ENCODE measurements at regions not wholly inside any gene's neighbourhood (a gene's known extent, or its start where the extent isn't known, plus 50 kb on each side); places are given as distances from the start of the nearest gene placed in this dataset.

GRCh38 chr9:29969408-29969807 is 2396.1 kb upstream of the C9orf72 start:
- no peak for FAIRE-seq
- Histone ChIP-seq H3K9ac (ENCODE audit: control insufficient read depth, extremely low read depth, insufficient read depth, low read length) (no peak overlapping the region), H3K36me3 (ENCODE audit: control insufficient read depth in 2 of 2, extremely low read depth in 1 of 2, insufficient read depth in 2 of 2, low read length in 2 of 2) (no peaks in the 10 kb centered on the region), H3K9me1 (ENCODE audit: control insufficient read depth, extremely low read depth, insufficient read depth, low read length) (no peaks in the 10 kb centered on the region), H3K27me3 (ENCODE audit: control insufficient read depth, extremely low read depth, insufficient read depth, low read length) (no peaks in the 10 kb centered on the region), H3K4me3 (ENCODE audit: control insufficient read depth in 2 of 3, extremely low read depth in 1 of 3, insufficient read depth in 2 of 3, low read depth in 1 of 3, low read length in 3 of 3) (no peak overlapping the region), H2AFZ (ENCODE audit: control insufficient read depth, low read length) (no peak overlapping the region), H3K9me3 (ENCODE audit: control insufficient read depth, low read depth, low read length) (no peaks in the 10 kb centered on the region), H3K4me2 (ENCODE audit: control insufficient read depth, extremely low read depth, insufficient read depth, low read depth, low read length) (no peak overlapping the region), H4K20me1 (ENCODE audit: control insufficient read depth, extremely low read depth, insufficient read depth, low read length) (no peaks in the 10 kb centered on the region), H3K4me1 (ENCODE audit: control insufficient read depth, extremely low read depth, insufficient read depth, low read length) (no peaks in the 10 kb centered on the region), H3K27ac (ENCODE audit: control insufficient read depth, insufficient read depth, low read length) (no peak overlapping the region), H3K79me2 (ENCODE audit: control insufficient read depth, insufficient read depth, low read length) (no peaks in the 10 kb centered on the region)
- dilution Hi-C loops (cut with MboI; ENCODE audit: extremely low pct_ligation_motif_present, low sequenced_read_pairs): no loop called here
- DNase-seq (ENCODE audit: low read depth, low spot score): no peak
- no peak for TF ChIP-seq EZH2 (IDR thresholded peaks at IDR 0.05; ENCODE audit: low read length)
- TF ChIP-seq, protein P1, sequence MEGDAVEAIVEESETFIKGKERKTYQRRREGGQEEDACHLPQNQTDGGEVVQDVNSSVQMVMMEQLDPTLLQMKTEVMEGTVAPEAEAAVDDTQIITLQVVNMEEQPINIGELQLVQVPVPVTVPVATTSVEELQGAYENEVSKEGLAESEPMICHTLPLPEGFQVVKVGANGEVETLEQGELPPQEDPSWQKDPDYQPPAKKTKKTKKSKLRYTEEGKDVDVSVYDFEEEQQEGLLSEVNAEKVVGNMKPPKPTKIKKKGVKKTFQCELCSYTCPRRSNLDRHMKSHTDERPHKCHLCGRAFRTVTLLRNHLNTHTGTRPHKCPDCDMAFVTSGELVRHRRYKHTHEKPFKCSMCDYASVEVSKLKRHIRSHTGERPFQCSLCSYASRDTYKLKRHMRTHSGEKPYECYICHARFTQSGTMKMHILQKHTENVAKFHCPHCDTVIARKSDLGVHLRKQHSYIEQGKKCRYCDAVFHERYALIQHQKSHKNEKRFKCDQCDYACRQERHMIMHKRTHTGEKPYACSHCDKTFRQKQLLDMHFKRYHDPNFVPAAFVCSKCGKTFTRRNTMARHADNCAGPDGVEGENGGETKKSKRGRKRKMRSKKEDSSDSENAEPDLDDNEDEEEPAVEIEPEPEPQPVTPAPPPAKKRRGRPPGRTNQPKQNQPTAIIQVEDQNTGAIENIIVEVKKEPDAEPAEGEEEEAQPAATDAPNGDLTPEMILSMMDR (optimal IDR thresholded peaks at IDR 0.05 in 1 of 3, IDR thresholded peaks at IDR 0.05 in 1 of 3, conservative IDR thresholded peaks at IDR 0.05 in 1 of 3; ENCODE audit: extremely low read depth in 1 of 3, insufficient read depth in 2 of 3, low read length in 3 of 3): no peak

GRCh38 chr9:29969856-29970647 is 2396.8 kb upstream of the C9orf72 start:
- Histone ChIP-seq H4K20me1 (ENCODE audit: control insufficient read depth, extremely low read depth, insufficient read depth, low read length) (no peaks in the 10 kb centered on the region), H3K9me1 (ENCODE audit: control insufficient read depth, extremely low read depth, insufficient read depth, low read length) (no peaks in the 10 kb centered on the region), H3K4me2 (ENCODE audit: control insufficient read depth, extremely low read depth, insufficient read depth, low read depth, low read length) (no peak overlapping the region), H2AFZ (ENCODE audit: control insufficient read depth, low read length) (no peak overlapping the region), H3K36me3 (ENCODE audit: control insufficient read depth in 2 of 2, extremely low read depth in 1 of 2, insufficient read depth in 2 of 2, low read length in 2 of 2) (no peaks in the 10 kb centered on the region), H3K4me3 (ENCODE audit: control insufficient read depth in 2 of 3, extremely low read depth in 1 of 3, insufficient read depth in 2 of 3, low read depth in 1 of 3, low read length in 3 of 3) (no peak overlapping the region), H3K9ac (ENCODE audit: control insufficient read depth, extremely low read depth, insufficient read depth, low read length) (no peak overlapping the region), H3K4me1 (ENCODE audit: control insufficient read depth, extremely low read depth, insufficient read depth, low read length) (no peaks in the 10 kb centered on the region), H3K9me3 (ENCODE audit: control insufficient read depth, low read depth, low read length) (no peaks in the 10 kb centered on the region), H3K27me3 (ENCODE audit: control insufficient read depth, extremely low read depth, insufficient read depth, low read length) (no peaks in the 10 kb centered on the region), H3K79me2 (ENCODE audit: control insufficient read depth, insufficient read depth, low read length) (no peaks in the 10 kb centered on the region), H3K27ac (ENCODE audit: control insufficient read depth, insufficient read depth, low read length) (no peak overlapping the region)
- FAIRE-seq: no peak
- no peak for TF ChIP-seq EZH2 (IDR thresholded peaks at IDR 0.05; ENCODE audit: low read length)
- TF ChIP-seq, protein P1 (optimal IDR thresholded peaks at IDR 0.05 in 1 of 3, IDR thresholded peaks at IDR 0.05 in 1 of 3, conservative IDR thresholded peaks at IDR 0.05 in 1 of 3; ENCODE audit: extremely low read depth in 1 of 3, insufficient read depth in 2 of 3, low read length in 3 of 3): no peak
- dilution Hi-C loops (cut with MboI; ENCODE audit: extremely low pct_ligation_motif_present, low sequenced_read_pairs): no loop called here
- no peak for DNase-seq (ENCODE audit: low read depth, low spot score)

All from keratinocyte (primary cell).